Non-pigmented ciliary epithelial cell (primary cell): ENCODE measurements at regions not wholly inside any gene's neighbourhood (a gene's known extent, or its start where the extent isn't known, plus 50 kb on each side); places are given as distances from the start of the nearest gene placed in this dataset.

Experiments
- DNase-seq: peaks from one replicate; pipeline ENCODE4 v3.0.0-alpha.2; 2010; ENCODE audit warnings: low read depth

DNA sequence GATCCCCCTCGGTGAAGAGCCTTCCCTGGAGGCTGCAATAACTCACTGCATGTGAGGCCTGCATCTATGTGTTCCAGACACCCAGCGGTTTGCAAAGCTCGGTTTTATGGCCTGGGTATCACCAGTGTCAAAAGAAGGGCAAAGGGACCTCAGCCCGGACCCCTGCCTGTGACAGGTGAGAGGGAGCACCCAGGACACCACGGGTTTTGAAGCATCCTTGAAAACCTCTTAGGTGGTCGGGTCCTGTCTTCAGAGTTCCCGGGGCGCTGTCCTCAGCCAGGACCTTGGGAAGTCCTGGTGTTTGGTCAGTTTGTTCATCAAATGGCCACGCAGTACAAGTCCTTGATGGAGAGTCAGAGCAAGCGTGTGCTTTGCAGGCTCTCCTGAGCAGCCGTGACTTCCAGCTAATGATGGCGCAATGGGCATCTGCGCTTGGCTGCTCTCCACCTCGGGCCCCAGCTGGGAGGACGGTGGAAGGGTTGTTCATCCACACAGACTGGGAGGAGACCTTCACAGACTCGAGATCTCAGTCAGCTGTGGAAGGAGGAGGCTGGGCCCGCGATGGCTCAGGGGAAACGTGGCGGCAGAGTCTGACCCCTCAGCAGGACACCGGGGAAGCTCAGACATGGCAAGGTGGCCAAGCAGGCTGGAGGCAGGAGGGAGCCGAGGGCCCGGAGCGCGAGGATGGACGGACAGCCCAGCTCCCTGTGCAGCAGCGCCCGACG lies 113.1 kb upstream of the GPC1 start:
- DNase-seq, result no peak

DNA sequence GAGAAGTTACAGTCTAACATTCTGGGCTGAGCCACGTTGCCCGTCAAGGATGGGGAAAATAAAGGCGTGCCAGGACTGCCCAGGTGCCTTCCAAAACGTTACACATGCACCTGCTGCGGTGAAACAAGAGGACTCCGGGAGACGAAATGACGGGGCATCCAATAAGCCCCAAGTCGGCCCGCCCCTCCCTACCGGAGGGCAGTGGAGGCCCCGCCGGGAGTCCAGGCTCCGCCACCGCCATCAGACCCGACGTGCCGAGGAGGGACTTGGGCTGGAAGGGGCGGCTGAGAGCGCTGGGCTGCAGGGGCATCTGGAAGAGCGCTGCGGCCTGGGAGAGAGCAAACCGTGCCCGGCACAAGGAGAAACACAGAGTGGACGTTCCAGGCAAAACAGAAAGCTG lies 112.5 kb upstream of the GPC1 start:
- DNase-seq, result no peak

DNA sequence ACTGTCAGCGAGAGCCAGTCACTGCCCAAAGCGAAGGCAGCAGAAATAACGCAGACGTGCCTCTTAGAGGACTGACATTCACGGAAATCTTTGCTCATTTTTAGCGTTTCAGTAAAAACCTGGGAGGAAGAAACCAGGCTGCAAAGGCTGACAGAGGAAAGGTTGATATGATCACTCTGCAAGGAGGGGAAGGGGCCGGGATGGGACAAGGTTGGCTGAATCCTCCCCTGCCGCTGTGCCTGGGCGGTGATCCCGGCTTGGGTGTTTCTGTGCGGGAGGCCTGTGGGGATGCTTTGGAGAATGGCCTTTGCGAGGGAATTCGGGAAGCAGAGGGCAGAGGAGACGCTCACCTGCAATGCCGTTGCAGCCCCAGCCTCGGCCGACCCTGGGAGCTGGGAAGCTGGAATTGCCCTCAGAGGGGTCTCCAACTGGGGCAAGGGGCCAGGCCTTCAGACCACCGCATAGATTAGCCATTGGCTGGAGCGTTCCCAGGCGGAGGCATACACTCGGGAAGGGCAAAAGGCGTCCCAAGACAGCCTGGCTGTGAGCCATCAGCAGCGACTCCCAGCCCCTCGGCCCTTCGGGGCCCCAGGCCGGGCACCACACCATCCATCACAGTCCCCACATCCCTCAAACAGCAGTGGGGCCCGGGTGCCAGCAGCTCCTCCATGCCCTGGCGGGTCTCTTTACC lies 111.7 kb upstream of the GPC1 start:
- no peak for DNase-seq

DNA sequence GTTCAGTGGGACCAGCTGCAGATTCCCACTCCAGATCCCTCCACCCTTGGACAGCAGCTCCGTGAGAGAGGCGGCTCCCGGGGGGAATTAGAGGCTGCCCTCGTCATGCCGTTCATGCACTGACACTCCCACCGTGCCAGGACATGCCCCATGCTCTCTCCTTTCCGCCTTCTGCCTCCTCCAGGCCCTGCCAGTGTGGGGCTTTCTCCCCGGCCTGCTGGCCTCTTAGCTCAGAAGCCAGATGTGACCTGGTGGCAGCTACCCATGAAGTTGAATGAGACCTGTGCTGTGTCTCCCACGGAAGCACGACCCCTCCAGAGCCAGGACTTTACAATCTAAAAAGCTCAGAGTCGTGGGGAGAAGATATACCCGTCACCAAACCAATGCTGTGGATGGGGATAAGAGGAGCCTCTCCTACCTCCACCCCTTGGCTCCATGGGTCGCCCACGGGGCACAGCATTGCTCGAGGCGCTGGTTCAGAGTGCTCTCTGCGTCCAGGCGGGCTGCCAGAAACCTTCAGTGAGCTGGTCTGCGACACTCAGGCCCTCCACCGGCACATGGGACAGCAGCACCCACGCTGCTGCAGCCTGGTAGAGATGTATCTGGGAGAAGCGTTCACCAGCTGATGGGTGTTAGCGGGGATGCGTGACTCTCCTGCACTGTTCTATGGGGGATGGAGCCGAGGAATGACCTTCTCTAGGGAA lies 111.0 kb upstream of the GPC1 start:
- DNase-seq, result no peak

DNA sequence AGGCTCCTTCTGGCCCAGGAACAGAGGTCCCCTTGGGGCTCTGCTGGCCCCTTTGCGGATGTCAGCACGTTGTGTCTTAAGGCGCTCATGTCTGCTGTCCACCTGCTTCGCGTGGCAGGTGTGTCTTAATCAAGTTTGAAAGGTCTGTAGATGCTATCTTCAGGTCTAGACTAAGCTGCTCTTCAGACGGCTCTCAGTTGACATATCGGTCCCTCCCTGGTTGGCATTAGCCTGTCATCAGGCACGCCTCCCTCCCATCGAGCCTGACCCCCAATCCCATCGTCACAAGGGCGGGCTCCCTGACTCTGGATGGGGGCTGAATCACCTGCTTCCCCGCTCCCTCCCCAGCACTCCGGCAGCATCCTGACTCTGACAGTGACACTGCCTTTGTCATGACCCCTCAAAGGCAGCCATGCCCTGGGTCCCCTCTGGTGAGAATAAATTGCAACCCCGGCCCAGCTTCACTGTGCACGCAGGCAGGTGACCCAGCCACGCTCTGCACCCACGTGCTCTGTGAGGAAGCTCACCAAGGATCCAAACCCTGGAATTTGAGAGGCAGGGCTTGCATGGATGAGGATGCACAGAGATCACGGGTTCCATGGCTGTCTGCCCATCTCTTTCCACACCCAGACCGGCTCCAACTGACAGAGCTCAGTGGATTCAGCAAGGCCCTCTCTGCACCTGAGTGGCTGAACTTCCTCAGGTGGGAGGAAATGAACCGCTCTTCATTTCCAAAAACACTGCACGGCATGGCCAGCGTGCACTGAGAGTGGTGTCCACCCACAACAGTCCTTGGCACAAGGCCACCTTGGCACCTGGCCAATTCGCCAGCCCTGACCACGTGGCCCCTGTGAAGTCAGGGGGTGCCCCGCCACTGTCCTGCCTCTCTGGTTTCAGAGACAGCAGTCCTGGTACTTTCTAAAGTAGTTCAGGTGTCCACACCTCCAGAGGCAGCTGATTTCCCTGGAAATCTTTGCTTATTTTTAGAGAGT lies 110.2 kb upstream of the GPC1 start:
- no peak for DNase-seq

DNA sequence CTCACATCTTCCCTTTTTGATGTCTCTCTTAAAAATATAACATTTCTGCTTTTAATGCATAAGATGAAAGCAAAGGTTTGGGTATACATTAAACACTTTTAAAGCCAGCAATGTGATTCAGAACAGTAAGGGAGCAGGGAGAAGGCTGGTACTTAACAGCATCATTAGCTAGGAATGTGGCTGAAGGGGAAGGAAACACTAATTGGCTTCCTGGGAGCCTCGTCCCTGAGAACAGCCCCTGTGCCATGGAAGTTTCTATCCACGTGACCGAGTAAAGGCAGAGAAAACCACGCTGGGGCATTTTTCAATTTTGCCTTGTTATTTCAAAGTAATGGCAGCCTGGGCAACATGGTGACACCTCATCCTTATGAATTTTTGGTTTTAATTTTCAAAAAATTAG lies 109.2 kb upstream of the GPC1 start:
- DNase-seq, result no peak

DNA sequence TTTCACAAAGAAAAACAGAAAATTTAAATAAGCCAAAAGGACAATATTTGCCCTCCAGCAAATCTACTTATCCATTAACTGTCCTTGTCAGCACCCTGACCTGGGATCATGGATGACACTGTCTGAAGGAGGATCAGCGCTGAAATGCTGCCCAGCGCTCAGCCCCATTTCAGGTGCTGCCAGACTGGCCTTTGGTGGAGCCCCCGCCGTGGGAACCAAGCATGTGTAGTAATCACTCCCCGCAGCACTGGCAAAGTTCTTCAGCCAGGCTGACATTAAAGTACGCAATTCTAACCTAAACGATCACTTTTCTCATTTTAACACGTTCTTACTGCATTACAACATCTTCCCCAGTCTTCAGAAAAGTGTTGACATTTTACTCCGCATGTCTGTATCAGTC lies 108.6 kb upstream of the GPC1 start:
- no peak for DNase-seq

DNA sequence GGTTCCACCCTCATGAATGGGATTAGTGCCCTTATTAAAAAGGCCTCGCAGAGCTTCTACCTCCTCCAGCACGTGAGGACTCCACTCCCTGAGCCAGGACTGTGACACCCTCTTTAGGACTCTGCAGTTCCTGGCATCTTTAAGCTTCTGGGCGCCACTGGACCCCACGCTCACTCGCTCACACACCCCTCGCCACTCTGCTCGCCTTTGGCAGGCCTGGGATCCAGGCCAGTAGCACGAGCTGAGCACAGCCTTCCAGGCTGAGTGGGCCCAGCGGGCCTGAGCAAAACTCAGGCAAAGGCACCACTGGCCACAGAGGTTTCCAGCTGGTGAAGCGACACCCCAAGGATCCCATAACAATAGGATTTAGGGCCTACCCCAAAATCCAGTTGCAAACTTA lies 107.9 kb upstream of the GPC1 start:
- no peak for DNase-seq

DNA sequence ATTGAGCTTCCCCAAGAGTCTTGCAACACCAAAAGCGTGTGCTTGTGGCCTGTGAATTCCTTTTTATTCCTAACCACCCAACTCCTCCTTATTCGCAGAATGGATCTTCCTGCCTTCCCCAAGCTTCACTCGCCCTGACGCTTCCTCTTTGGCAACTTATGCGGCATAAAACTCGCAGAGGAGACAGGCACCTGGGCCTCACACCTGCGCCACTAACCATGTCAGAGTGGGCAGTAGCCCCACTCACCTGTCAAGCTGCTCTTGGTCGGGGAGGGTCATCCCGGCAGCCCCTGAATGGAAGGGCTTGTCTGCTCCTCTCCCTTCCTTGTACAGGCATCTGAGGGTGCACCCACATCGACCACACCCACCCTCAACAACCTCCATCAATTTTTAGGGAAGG lies 106.9 kb upstream of the GPC1 start:
- no peak for DNase-seq

DNA sequence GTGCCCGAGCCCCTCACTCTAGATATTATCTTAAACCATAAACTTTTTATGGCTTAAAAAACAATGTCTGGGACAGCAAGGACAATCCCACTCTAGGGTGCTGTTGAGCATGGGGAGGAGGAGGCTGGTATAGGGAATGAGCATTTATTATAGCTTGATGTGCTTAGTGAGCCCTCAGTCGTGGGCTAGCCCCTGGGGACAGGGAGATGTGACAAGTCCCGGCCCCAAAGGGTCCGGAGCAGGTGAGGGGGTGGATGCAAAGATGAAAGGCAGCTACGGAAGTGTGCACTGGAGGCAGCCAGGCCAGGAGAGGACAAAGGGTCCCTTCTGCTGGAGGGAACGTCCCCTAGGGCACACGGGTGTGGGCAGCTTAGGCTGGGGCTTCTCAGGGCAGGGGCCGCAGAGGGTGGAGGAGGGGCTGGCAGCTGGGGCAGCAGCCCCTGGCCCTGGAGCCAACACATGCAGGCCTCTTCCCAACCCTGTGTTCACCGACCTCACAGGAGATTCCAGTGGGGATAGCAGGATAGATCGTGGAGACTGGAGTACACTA lies 106.3 kb upstream of the GPC1 start:
- DNase-seq, result no peak

DNA sequence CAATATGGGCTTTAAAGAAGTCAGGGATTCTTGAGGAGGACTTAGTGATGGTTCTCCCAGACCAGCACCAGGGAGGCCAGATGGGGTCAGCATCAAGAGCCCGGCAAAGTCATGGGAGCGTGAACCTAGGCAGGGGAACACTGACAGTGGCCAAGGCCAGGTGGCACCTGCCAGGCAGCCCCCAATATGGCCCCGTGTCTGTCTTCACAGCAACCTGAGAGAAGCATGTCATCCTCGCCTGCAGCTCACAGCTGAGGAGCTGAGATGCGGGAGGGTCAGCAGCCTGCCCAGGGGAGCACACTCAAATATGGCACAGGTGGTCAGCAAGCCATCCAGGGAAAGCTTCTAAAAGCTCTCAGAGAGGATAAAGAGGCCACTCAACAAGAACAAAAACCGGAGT lies 105.7 kb upstream of the GPC1 start:
- DNase-seq, result no peak

DNA sequence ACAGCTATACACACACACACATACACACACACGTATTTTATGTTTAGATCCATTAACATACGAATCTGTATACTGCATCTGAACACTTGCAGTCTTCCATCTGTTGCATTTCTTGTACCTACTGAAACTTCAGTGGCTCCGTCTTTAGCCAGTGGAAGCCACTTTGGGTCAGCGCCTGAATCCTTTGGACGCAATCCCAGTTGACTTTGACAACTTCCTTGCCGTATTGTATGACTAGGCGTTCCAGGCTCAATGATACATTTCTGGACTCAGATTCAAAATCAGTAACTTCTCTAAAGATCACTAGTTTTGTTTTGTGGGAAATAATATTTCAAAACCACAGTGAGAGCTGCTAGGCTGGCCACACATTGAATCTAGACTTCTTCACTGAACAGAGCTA lies 101.5 kb upstream of the GPC1 start:
- DNase-seq, result no peak

DNA sequence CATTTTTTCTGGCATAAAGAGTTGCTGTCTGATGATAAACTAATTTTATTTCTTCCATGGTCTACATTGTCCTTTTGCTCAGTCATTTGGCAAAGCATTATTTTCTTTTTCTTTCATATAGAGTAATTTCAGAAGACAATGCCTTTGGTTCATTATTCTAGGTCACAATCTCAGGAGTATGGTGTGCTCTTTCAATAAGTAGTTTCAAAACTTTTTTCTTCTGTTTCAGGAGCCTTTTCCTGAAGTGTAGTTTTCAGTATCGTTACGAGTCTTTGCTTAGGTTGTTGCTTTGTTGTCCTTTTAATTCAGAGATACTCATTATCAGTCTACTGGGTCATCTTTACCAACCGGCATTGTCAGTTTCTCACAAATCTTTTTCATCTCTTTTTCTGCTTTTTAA lies 100.4 kb upstream of the GPC1 start:
- no peak for DNase-seq

DNA sequence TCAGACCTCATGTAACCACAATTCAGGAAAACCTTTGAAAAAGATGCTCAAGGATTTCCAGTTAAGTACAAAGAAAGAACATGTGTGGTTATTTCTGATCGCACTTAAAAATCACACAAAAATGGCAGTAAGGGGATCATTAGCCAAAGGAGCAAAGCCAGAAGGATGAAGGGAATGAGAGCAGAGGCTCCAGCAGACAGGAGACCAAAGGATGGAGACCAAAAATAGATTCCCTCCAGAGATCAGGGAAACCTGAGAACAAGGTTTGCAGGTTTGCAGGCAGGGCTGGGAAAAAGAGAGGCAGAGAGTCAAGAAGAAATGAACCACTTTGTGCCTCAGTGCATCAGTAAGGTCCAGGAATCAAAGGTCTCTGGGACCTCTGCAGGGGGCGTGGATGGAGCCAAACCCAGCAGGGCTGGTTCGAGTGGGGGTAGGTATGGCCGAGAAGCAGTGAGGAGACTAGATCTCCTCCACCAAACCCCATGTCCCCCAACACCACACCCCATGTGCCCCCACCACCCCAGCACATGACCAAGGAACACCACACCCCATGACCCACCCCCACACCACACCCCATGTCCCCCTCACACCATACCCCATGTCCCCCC lies 98.5 kb upstream of the GPC1 start:
- no peak for DNase-seq

DNA sequence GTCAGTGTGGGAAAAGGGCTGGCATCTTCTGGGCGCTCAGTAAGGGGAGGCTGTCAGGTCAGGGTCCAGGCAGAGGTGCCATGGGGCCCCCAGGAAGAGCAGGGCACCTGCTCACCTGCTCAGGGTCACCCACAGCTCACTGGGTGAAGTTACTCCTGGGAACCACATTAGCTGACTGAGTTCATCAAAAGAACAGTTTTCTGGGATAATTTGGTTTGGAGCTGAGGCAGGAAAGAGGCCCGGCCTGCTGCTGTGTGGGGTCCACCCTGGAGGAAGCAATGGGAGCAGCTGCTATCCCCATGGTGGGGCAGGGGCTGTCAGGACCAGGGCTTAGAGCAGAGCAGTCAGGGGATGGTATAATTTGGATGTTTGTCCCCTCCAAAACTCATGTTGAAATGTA lies 97.2 kb upstream of the GPC1 start:
- DNase-seq, result no peak

DNA sequence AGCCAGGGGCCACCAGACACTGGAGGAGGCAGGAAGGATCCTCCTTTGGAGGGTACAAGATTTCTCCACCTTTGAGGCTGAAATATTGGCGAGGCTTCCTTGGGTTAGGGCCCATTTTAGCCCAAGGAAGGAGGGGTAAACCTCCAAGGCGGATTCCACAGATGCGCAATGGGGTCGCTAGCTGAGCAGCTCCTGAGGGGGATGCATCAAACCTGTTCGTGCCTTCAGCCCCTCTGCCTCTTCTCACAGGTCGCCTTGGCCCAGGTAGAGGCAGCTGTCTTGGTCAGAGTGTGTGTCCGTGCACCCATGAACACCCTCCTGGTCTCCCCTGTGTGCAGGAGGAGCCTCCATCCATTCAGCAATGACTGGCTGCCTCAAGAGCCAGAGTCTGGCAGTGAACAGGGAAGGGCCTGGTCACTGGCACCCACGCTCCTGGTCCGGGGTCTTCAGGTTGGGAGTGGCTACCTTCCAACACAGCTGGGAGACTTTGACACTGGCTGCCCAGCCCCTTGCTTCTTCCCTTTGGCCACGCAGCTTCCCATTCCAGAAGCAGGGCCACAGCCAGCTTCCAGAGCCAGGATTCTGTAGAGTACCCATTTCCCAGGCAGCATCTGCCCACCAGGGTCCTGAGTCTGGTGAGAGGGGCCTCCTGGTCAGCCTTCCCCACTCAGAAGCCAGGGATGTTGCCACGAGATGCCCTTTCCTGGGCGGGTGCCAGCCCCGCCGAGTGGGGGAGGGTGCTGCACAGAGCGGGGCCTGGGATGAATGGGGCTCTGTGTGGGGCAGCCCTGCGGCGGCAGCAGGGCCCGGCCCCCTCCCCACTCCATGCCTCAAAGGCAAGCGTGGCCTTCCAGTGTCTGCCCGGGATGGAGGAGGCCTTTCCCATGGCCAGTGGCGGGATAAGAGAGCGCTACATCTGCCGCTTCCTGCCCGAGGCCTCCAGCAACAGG lies 95.8 kb upstream of the GPC1 start:
- DNase-seq, result no peak

DNA sequence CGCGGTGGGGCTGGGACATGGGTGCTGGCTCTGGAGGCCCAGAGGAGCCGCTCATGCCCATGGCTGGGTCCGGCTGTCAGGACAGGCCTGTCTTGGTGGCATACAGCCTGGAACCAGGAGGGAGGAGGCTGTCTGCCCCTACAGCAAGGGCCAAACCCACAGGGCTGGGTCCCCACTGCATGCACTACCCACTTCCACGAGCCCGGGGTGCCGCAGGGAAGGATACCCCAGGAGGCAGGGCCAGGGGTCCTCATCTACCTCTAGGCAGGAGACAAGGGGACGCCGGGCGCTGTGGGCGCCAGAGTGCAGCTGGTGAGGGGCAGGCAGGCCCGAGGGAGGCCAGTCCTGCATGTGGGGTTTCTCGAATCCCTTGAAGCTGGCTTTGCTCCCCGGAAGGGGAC lies 95.1 kb upstream of the GPC1 start:
- DNase-seq, result no peak

DNA sequence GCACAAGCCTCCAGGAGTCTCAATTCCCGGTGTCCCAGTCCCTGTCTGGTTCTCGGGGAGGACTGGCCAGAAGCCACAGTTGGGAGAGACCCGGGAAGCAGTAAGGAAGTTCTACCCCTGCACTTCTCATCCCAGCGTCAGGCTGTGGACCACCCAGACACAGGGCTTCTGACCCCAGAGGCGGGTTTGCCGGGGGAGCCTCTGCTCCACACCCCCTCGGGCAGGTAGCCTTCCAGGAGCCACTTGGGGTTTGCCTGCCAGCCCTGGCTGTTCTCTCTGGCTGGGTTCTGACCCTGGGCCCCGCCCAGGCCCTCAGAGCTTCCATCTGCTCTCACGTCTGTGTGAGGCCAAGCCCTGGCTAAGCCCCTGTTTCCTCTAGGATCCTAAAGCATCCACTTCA lies 94.4 kb upstream of the GPC1 start:
- DNase-seq, result no peak

DNA sequence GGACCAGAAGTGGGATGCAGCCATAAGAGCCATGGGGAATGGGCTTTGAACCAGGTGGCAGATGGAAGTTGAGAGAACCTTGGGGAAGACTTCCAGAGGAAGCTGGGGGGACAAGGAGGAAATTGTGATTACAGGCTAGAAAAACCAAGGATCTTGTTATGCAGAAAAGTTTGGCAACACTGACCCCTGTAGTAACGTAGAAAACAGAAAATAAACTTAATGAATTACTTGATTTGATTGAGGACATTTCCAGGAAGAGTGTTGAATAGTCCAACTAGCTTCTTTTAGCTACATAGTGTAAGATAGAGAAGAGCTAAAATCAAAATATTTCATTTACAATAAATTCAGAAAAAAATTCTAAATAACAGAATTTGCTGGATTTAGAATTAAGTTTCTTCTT lies 91.9 kb upstream of the GPC1 start:
- DNase-seq, result no peak

DNA sequence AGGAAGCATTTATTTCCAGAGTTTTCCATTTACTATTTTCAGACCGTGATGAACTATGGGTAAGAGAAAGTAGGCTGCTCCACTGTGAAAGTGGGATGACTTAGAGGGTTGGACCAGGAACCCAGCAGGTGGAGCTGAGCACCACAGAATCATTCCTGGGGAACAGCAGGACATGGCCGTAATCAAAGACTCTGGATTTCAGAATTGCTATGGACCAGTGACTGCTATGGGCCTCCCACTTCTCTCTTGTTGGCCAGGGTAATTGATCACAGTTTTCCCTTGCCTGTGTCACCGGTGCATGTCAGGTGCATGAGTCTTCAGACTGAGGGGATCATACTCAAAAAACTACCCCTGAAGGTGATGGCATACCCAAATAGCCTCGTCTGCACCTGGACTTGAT lies 90.6 kb upstream of the GPC1 start:
- no peak for DNase-seq
